ENCODE measurements at regions not wholly inside any gene's neighbourhood (a gene's known extent, or its start where the extent isn't known, plus 50 kb on each side); places are given as distances from the start of the nearest gene placed in this dataset.

DNA sequence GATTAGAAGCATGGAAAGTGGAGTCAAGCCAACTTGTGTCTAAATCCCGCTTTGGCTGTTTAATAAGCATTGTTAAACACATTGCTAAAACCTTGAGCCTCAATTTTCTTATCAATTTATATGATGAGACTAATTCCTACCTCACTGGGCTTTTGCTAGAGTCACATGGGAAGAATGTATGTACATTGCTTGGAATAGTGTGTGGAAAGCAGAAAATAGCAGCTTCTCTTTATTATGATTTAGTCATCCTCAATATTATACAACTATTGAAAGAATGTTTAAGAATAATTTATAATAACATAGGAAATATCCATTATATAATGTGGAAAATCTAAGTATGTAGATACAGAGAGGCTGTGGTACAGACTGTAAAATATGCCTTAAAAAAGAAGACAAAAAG is 313.0 kb upstream of the CDYL start:
- TF ChIP-seq, protein P1, sequence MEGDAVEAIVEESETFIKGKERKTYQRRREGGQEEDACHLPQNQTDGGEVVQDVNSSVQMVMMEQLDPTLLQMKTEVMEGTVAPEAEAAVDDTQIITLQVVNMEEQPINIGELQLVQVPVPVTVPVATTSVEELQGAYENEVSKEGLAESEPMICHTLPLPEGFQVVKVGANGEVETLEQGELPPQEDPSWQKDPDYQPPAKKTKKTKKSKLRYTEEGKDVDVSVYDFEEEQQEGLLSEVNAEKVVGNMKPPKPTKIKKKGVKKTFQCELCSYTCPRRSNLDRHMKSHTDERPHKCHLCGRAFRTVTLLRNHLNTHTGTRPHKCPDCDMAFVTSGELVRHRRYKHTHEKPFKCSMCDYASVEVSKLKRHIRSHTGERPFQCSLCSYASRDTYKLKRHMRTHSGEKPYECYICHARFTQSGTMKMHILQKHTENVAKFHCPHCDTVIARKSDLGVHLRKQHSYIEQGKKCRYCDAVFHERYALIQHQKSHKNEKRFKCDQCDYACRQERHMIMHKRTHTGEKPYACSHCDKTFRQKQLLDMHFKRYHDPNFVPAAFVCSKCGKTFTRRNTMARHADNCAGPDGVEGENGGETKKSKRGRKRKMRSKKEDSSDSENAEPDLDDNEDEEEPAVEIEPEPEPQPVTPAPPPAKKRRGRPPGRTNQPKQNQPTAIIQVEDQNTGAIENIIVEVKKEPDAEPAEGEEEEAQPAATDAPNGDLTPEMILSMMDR (IDR thresholded peaks at IDR 0.05) = no peak
- TF ChIP-seq POLR2A (IDR thresholded peaks at IDR 0.05) = no peak
